Ishikawa (cell line): ENCODE measurements at regions not wholly inside any gene's neighbourhood (a gene's known extent, or its start where the extent isn't known, plus 50 kb on each side); places are given as distances from the start of the nearest gene placed in this dataset.

Experiments
- CEBPB ChIP-seq: IDR thresholded peaks from 2 replicates; pipeline ENCODE4 v1.6.1; 2012
- CREB1 ChIP-seq: IDR thresholded peaks from 2 replicates; pipeline ENCODE4 v1.6.1; 2012; ENCODE audit warnings: low read depth
- EGR1 ChIP-seq: IDR thresholded peaks from 2 replicates; pipeline ENCODE4 v1.6.1; 2012
- EP300 ChIP-seq: IDR thresholded peaks from 2 replicates; pipeline ENCODE4 v1.6.1; 2012; ENCODE audit warnings: borderline replicate concordance
- REST ChIP-seq: IDR thresholded peaks from 2 replicates; pipeline ENCODE4 v1.6.1; 2012; ENCODE audit warnings: low read depth, mild to moderate bottlenecking
- TAF1 ChIP-seq: IDR thresholded peaks from 2 replicates; pipeline ENCODE4 v1.6.1; 2012; ENCODE audit warnings: low read depth, mild to moderate bottlenecking
- TCF12 ChIP-seq: IDR thresholded peaks from 2 replicates; pipeline ENCODE4 v1.6.1; 2012; ENCODE audit warnings: low read depth
- TEAD4 ChIP-seq: IDR thresholded peaks from 2 replicates; pipeline ENCODE4 v1.6.1; 2012
- TF ChIP-seq, protein P1 (sequence below): IDR thresholded peaks from 2 replicates; pipeline ENCODE4 v1.6.1; 2012
- TF ChIP-seq, protein P2 (sequence below): IDR thresholded peaks from 2 replicates; pipeline ENCODE4 v1.6.1; 2012

GRCh38 chr4:124937993-124938392, 225.5 kb upstream of the ANKRD50 start:
- TF ChIP-seq, protein P1, sequence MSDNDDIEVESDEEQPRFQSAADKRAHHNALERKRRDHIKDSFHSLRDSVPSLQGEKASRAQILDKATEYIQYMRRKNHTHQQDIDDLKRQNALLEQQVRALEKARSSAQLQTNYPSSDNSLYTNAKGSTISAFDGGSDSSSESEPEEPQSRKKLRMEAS: no peak
- no peak for TF ChIP-seq EGR1
- no peak for TF ChIP-seq REST
- TF ChIP-seq, protein P2, sequence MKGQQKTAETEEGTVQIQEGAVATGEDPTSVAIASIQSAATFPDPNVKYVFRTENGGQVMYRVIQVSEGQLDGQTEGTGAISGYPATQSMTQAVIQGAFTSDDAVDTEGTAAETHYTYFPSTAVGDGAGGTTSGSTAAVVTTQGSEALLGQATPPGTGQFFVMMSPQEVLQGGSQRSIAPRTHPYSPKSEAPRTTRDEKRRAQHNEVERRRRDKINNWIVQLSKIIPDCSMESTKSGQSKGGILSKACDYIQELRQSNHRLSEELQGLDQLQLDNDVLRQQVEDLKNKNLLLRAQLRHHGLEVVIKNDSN: no peak
- no peak for TF ChIP-seq CREB1
- no peak for TF ChIP-seq TCF12
- no peak for TF ChIP-seq TAF1
- no peak for TF ChIP-seq EP300
- TF ChIP-seq TEAD4: no peak
- no peak for TF ChIP-seq CEBPB
